Fibroblast of villous mesenchyme (primary cell): ENCODE measurements at regions not wholly inside any gene's neighbourhood (a gene's known extent, or its start where the extent isn't known, plus 50 kb on each side); places are given as distances from the start of the nearest gene placed in this dataset.

Source experiments
- DNase-seq: peaks from one replicate; pipeline ENCODE4 v3.0.0-alpha.2; 2010; ENCODE audit warnings: low read depth
- H3K4me3 ChIP-seq: 2 replicates; pipeline ENCODE4 v1.5.1; 2011; ENCODE audit warnings: low read depth, mild to moderate bottlenecking, low read length
- TF ChIP-seq, protein P1 (sequence below): IDR thresholded peaks from 2 replicates; pipeline ENCODE4 v1.5.1; 2012; ENCODE audit warnings: low read depth, mild to moderate bottlenecking, low read length; ENCODE audit not compliant: insufficient read depth

DNA sequence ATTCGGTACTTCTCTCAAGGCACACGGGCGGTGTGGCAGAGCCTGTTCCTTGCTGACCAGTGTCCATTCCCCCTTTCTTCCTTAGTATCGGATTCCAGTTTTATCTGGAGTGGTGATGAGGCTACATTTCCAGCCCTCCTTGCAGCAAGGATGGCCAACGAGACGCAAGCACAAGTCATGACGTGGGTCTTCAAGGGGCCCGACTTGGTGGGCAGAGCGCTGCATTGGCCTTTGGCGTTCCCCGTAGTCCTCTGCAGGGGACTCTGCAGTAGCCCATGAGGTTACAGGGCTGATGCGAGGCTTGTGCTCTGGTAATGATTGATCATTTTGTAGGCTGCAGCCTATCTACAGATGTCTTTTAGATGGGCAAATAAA is 194.5 kb downstream of the OPA1 start:
- no peak overlapping the region for H3K4me3 ChIP-seq
- TF ChIP-seq, protein P1, sequence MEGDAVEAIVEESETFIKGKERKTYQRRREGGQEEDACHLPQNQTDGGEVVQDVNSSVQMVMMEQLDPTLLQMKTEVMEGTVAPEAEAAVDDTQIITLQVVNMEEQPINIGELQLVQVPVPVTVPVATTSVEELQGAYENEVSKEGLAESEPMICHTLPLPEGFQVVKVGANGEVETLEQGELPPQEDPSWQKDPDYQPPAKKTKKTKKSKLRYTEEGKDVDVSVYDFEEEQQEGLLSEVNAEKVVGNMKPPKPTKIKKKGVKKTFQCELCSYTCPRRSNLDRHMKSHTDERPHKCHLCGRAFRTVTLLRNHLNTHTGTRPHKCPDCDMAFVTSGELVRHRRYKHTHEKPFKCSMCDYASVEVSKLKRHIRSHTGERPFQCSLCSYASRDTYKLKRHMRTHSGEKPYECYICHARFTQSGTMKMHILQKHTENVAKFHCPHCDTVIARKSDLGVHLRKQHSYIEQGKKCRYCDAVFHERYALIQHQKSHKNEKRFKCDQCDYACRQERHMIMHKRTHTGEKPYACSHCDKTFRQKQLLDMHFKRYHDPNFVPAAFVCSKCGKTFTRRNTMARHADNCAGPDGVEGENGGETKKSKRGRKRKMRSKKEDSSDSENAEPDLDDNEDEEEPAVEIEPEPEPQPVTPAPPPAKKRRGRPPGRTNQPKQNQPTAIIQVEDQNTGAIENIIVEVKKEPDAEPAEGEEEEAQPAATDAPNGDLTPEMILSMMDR, result no peak
- no peak for DNase-seq

DNA sequence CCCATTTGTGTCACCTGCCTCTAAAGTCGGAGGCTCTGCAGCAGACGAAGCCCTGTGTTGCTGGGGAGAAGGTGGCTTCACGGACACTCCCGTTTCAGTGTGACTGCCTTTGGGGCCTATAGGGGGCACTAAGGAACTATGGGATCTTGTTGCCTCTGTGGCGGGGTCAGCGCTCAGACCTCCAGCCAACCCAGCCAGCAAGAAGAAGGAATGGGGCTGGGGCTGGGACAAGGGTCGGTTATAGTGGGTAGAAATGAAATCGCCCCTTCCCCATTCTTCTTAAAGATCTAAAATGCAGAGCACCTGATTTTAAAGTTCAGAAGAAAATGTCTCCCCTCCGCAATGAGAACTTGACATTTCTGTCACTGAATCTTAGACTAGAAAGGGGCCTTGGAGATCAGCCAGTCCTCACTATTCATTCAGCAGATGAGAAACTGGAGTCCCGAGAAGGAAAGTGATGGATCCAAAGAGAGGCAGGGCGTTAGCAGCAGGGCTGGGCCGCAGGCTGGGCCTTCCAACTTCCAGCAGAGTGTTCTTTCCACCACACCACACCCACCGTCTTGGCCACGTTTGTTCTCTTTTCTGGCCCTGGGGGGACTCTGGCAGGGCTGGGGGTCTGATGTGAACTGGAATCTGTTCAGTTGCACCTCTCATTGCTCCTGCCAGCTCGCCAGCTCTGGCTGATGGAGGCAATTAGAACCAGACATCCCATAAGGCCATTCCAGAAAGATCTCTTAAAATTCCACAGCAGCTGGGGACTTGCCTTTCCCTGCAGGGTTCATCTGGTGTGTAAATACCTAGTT is 195.4 kb downstream of the OPA1 start:
- no peak overlapping the region for H3K4me3 ChIP-seq
- TF ChIP-seq, protein P1, result peak; percentile 87
- DNase-seq, result peak; percentile 73

DNA sequence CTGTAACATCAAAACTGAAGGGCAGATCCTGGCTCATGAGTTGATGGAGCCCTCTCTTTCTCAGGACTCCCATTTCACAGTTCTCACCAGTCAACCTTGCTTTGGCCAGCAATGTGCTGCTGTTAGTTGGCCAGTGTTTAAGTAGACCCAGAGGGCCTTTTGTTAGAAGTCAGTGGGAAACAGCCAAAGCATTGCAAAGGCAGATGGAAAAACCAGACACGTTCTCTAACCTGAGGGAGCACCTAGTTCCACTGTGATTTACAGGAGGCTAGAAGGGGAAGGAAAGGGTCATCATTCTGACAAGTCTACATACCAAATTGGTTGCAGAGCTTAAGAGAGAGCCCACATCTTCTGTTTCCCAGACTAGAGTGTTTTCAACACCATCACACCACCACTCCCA is 196.4 kb downstream of the OPA1 start:
- TF ChIP-seq, protein P1, result no peak
- H3K4me3 ChIP-seq, result no peak overlapping the region
- DNase-seq, result no peak

DNA sequence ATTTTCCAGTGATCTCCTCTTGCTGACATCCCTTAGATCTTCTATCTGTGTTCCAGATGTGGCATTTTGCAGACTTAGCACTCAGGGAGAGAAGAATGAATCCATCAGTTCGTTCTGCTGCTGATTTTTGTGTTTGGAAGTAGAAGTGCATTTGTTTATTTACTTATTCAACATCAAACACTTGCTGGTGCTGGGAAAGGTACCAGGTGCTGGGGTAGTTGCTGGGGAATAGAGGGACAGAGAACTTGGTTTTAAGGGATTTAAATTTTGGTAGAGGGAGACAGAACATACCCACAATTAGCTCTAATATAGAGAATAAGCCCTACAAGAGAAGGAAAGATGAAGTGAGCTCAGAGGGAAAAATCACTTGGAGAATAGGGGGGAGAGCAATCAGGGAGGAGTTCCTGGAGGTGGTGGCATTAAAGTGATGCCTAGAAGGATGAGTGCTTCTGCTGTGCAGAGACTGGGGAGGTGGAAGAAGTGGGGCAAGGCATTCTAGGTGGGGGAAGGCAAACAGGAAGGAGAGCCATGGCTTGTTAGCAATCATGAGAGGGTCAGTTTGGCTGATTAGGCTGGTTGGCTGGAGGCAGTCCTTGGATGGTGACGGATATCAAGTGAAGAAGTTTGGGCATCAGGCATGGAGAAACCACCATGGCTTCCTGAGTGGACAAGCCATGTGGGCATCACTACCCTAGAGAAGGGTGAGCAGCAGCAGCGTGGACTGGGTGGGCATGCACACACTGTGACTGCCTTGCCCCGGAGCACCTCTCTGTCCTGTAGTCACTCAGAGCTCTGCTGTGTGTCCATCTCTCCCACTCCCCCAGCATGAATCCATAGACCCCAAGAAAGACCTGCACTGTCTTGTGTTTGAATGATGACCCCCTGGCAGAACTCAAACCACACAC is 197.3 kb downstream of the OPA1 start:
- DNase-seq, result no peak
- H3K4me3 ChIP-seq, result no peak overlapping the region
- TF ChIP-seq, protein P1, result no peak

DNA sequence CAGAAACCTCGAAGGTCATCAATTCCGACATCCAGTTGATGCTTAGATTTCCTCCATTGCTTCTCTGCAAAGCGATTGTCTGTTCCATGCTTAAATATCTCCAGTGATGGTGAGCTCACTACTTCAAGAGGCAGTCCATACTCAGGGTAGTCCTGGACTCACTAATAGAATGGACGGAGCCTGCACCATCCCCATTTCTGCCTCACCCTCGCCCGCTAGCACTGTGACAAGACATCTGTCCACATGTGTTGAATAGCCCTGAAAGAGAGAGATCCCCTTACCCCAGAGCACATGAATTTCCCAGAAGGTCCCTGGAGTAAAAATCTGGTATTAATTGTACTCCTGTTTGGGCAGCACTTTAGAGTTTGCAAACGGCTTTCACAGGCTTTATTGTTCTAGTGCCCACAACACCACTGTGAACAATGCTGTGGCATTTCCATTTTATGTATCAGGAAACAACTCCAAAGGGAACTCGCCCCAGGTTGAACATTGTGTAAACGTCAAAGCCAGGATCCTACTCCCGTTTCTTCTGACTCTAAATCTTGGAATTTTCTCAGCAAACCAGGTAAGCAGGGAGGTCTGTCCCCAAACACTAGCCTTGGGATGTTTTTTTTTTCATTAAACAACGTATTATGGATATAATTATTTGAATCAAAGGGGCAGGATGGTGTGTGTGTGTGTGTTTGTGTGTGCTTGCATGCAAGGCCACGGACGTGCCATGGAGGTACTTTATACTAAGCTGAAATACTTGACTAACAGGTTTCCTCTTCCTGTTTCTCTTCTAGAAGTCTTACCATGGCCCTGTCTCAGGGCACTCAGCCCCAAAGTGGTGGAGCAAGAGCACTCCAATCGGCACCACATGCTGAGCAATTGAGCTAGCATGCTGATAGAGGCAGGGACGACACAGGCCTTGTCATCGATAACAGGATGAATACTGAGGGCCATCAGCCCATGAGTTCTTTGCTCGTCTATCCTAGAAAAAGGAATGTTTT is 198.3 kb downstream of the OPA1 start:
- no peak overlapping the region for H3K4me3 ChIP-seq
- DNase-seq, result no peak
- TF ChIP-seq, protein P1, result no peak

DNA sequence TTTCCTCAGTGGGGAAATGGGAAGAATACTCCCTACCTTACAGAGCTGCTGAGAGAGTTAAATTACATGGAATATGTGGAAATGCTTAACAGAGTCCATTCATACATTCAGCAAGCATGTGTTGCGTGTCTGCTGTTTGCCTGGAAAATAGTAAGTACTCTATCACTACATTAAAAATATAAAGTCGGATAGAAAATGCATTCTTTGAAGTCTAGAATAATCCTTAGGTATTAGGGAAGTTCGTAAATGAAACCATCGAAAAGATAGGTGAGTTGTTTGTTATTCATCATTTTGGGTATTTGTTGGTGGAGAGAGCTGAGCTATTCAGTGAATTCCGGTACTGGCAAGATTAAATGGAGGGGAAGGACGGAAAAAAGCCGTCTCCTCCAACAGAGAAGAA is 200.1 kb downstream of the OPA1 start:
- H3K4me3 ChIP-seq, result no peak overlapping the region
- no peak for DNase-seq
- TF ChIP-seq, protein P1, result no peak
